ENCODE measurements at regions not wholly inside any gene's neighbourhood (a gene's known extent, or its start where the extent isn't known, plus 50 kb on each side); places are given as distances from the start of the nearest gene placed in this dataset.

GRCh38 chr1:163013826-163014600 is 55.1 kb upstream of the RGS4 start:
- no peak for ATAC-seq
- CTCF ChIA-PET = interaction anchor here (1.0 kb wide), 1 partner anchor 13 kb away, joined by 3 read pairs; no protein-coding TSS in a partner anchor
- H3K27me3 Mint-ChIP-seq = no peaks in the 10 kb centered on the region
- H3K9me3 Mint-ChIP-seq (ENCODE audit: low read depth) = no peaks in the 10 kb centered on the region
- H3K4me1 Mint-ChIP-seq = no peaks in the 10 kb centered on the region
- no peaks in the 10 kb centered on the region for H3K36me3 Mint-ChIP-seq
- no peak for DNase-seq
- no peak overlapping the region for H3K4me3 Mint-ChIP-seq
- H3K27ac Mint-ChIP-seq = no peak overlapping the region

- Mint-ChIP-seq H3K27ac (no peak overlapping the region), H3K4me1 (no peaks in the 10 kb centered on the region), H3K9me3 (ENCODE audit: low read depth) (peaks cover 3% of the 10 kb centered on the region), H3K27me3 (no peaks in the 10 kb centered on the region), H3K36me3 (no peaks in the 10 kb centered on the region), H3K4me3 (no peak overlapping the region)
- ATAC-seq = no peak
- CTCF ChIA-PET = no interaction called here
- no peak for DNase-seq
Observed at GRCh38 chr1:163006051-163006834, 62.9 kb upstream of the RGS4 start.

- DNase-seq (no peak), ATAC-seq (no peak)
- H3K4me1 Mint-ChIP-seq = no peaks in the 10 kb centered on the region
- no peak overlapping the region for H3K27ac Mint-ChIP-seq
- no peaks in the 10 kb centered on the region for H3K9me3 Mint-ChIP-seq (ENCODE audit: low read depth)
- no peaks in the 10 kb centered on the region for H3K36me3 Mint-ChIP-seq
- H3K4me3 Mint-ChIP-seq = no peak overlapping the region
- H3K27me3 Mint-ChIP-seq = peaks cover 4% of the 10 kb centered on the region
- CTCF ChIA-PET = no interaction called here
Observed at GRCh38 chr1:162997499-162998285, 71.5 kb upstream of the RGS4 start.

GRCh38 chr1:162996261-162996660 is 72.9 kb upstream of the RGS4 start:
- Mint-ChIP-seq H3K4me1 (no peaks in the 10 kb centered on the region), H3K4me3 (no peak overlapping the region), H3K36me3 (no peaks in the 10 kb centered on the region), H3K9me3 (ENCODE audit: low read depth) (no peaks in the 10 kb centered on the region), H3K27me3 (peaks cover 4% of the 10 kb centered on the region), H3K27ac (no peak overlapping the region)
- no peak for ATAC-seq
- DNase-seq = no peak
- CTCF ChIA-PET = no interaction called here

GRCh38 chr1:162994921-162995320 is 74.2 kb upstream of the RGS4 start:
- H3K27me3 Mint-ChIP-seq = peaks cover 4% of the 10 kb centered on the region
- no peak for DNase-seq
- no peaks in the 10 kb centered on the region for H3K36me3 Mint-ChIP-seq
- no peak for ATAC-seq
- no peaks in the 10 kb centered on the region for H3K9me3 Mint-ChIP-seq (ENCODE audit: low read depth)
- no peak overlapping the region for H3K4me3 Mint-ChIP-seq
- no peaks in the 10 kb centered on the region for H3K4me1 Mint-ChIP-seq
- no peak overlapping the region for H3K27ac Mint-ChIP-seq
- CTCF ChIA-PET = no interaction called here

DNA sequence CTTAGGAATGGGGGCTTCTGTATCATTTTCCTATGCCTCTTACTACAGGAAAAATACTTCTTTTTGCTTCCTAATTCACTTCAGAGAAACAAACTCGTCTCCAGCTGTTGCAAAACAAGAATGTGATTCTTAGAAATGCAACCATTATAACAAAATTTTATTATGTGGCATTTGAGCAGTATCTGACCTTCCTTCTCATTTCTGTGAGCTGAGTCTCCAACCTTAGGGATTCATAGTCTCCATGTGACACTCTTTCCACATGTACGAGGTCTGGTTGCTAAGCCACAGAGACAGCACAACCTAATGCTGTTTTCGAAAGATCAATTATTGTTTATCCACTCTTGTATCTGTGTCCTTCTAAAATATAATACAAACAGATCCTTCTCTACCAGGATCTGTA is 75.3 kb upstream of the RGS4 start:
- no peaks in the 10 kb centered on the region for H3K9me3 Mint-ChIP-seq (ENCODE audit: low read depth)
- no peak overlapping the region for H3K27ac Mint-ChIP-seq
- no peaks in the 10 kb centered on the region for H3K4me1 Mint-ChIP-seq
- no peak overlapping the region for H3K4me3 Mint-ChIP-seq
- peaks cover 4% of the 10 kb centered on the region for H3K27me3 Mint-ChIP-seq
- no peaks in the 10 kb centered on the region for H3K36me3 Mint-ChIP-seq
- ATAC-seq = no peak
- CTCF ChIA-PET = no interaction called here
- DNase-seq = no peak

- Mint-ChIP-seq H3K27ac (no peak overlapping the region), H3K9me3 (ENCODE audit: low read depth) (no peaks in the 10 kb centered on the region), H3K4me3 (no peak overlapping the region), H3K4me1 (no peaks in the 10 kb centered on the region), H3K36me3 (no peaks in the 10 kb centered on the region), H3K27me3 (peaks cover 4% of the 10 kb centered on the region)
- CTCF ChIA-PET = no interaction called here
- ATAC-seq (no peak), DNase-seq (no peak)
Observed at GRCh38 chr1:162992945-162993344, 76.2 kb upstream of the RGS4 start.

DNA sequence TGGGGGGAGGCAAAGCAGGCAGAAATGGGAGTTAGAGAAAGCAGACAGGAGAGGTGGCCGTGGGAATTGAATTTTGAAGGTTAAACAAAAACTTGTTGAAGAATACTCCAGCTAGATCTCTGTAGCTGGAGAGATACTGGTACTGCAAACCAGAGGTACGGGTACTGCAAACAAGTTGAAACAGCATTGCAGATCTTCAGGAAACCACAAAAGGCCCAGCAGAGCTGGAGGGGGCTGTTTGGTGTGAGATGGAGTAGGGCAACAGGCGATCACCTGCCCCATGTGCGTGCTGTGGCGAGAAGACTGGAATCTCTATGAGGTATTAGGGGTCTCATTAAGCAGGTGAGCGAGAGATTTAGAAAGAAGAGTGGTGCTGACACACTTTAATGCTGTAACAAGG is 77.7 kb upstream of the RGS4 start:
- no peak for DNase-seq
- Mint-ChIP-seq H3K27ac (no peak overlapping the region), H3K4me3 (no peak overlapping the region), H3K9me3 (ENCODE audit: low read depth) (no peaks in the 10 kb centered on the region), H3K4me1 (no peaks in the 10 kb centered on the region), H3K27me3 (peaks cover 8% of the 10 kb centered on the region), H3K36me3 (no peaks in the 10 kb centered on the region)
- CTCF ChIA-PET = no interaction called here
- ATAC-seq = no peak

DNA sequence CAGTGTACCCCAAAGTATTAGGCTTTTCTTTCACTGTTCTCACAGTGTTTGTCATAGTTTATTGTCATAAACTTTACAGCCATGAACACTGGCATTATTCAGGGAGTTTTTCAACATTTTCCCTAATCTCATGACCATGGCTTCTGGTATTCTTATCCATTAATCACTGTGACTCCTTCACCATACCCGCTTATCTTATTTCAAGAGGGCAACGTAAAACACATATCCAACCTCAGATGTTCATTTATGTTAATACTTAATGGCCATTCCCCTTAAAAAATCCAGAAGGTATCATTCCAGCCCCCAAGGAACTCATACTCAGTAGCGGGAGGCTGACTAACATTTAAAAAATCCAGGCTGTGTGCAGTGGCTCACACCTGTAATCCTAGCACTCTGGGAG is 78.5 kb upstream of the RGS4 start:
- Mint-ChIP-seq H3K4me1 (no peaks in the 10 kb centered on the region), H3K27me3 (peaks cover 8% of the 10 kb centered on the region), H3K36me3 (no peaks in the 10 kb centered on the region), H3K4me3 (no peak overlapping the region), H3K9me3 (ENCODE audit: low read depth) (no peaks in the 10 kb centered on the region), H3K27ac (no peak overlapping the region)
- DNase-seq (no peak), ATAC-seq (no peak)
- CTCF ChIA-PET = no interaction called here

DNA sequence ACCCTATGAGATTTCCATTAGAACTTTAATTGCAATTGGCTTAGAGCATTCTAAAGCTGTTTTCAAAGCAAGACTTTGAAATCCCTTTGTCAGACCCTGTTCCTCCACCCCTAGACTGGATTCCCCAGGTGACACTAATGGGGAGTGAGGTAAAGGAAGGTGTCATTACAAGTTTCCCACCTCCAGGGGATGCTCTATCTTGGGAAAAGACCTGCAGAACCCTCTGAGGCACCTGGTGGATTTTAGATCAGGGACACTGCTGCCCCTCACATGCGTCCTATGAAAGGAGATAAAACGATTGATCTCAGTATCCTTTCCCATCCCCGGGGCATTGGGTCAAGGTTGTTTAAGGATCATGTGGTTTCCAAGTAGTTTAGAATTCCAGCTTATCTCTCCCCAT is 80.3 kb upstream of the RGS4 start:
- CTCF ChIA-PET = interaction anchor here (1.0 kb wide), 1 partner anchor 141 kb away, joined by 3 read pairs; no protein-coding TSS in a partner anchor
- H3K27me3 Mint-ChIP-seq = peaks cover 8% of the 10 kb centered on the region
- DNase-seq (no peak), ATAC-seq (no peak)
- no peaks in the 10 kb centered on the region for H3K36me3 Mint-ChIP-seq
- H3K4me3 Mint-ChIP-seq = no peak overlapping the region
- no peaks in the 10 kb centered on the region for H3K4me1 Mint-ChIP-seq
- H3K9me3 Mint-ChIP-seq (ENCODE audit: low read depth) = no peaks in the 10 kb centered on the region
- H3K27ac Mint-ChIP-seq = no peak overlapping the region

DNA sequence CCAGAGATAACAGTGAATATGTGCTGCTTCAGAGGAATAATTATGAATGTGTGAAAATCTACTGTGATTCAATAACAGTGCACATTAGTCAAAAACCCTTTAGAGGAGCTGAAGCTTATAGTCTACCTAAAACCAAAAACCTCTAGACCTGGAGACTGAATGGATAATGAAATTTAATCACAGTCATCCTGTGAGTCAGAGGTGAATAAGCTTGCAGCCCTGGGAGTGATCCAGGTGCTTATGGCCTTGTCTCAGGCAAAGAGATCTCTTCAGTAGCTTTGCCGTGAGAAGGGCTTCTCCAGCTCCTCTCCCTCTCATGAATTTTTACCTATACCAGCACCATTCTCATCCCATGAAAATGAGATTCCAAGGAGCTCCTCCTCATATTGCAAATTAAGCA is 81.3 kb upstream of the RGS4 start:
- no peak overlapping the region for H3K4me3 Mint-ChIP-seq
- ATAC-seq = no peak
- CTCF ChIA-PET = no interaction called here
- H3K36me3 Mint-ChIP-seq = no peaks in the 10 kb centered on the region
- no peak overlapping the region for H3K27ac Mint-ChIP-seq
- no peak for DNase-seq
- peaks cover 8% of the 10 kb centered on the region for H3K27me3 Mint-ChIP-seq
- no peaks in the 10 kb centered on the region for H3K9me3 Mint-ChIP-seq (ENCODE audit: low read depth)
- H3K4me1 Mint-ChIP-seq = no peaks in the 10 kb centered on the region

DNA sequence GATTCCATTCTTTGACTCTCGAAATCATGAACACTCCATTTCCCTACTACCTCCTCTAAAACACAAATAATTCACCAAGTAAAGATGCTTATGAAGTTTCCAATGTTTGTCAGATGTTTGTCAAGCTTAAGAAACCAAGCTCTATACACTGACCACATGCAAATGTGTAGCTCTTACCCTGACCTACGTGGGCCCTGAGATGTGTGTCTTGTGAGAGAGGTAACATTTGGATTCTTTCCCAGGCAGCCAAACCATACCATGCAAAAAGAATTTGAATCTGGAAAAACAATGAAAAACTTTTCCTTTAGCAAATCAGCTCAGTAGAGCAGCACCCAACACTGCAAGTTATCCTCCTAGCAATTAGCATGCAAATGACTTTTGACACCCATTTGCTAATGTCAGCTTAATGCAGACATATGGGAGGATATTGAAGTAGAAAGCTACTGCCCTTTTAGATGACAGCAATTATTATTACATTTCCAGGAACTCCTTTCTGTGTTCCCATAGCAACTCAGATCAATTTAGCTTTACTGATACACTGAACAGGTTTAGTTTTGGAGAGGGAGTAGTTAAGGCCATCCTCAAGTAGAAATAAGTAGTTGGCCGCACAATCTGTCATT is 83.2 kb upstream of the RGS4 start:
- no peak for DNase-seq
- Mint-ChIP-seq H3K9me3 (ENCODE audit: low read depth) (no peaks in the 10 kb centered on the region), H3K27me3 (peaks cover 16% of the 10 kb centered on the region), H3K4me3 (no peak overlapping the region), H3K36me3 (no peaks in the 10 kb centered on the region), H3K27ac (no peak overlapping the region), H3K4me1 (no peaks in the 10 kb centered on the region)
- no peak for ATAC-seq
- CTCF ChIA-PET = no interaction called here

GRCh38 chr1:162984699-162985098 is 84.5 kb upstream of the RGS4 start:
- Mint-ChIP-seq H3K4me3 (no peak overlapping the region), H3K27ac (no peak overlapping the region), H3K4me1 (no peaks in the 10 kb centered on the region), H3K9me3 (ENCODE audit: low read depth) (no peaks in the 10 kb centered on the region), H3K36me3 (no peaks in the 10 kb centered on the region), H3K27me3 (peaks cover 16% of the 10 kb centered on the region)
- CTCF ChIA-PET = no interaction called here
- DNase-seq (no peak), ATAC-seq (no peak)

All from activated CD8-positive, alpha-beta memory T cell treated with anti-CD3 and anti-CD28 coated beads, Interleukin-2, amount 10 ng/mL, durations not matched to agents 7 days and 5 days (primary cell).